NCI-H1417 treated with DMSO at 0.1 percent for 48 hours (cell line): ENCODE measurements at regions not wholly inside any gene's neighbourhood (a gene's known extent, or its start where the extent isn't known, plus 50 kb on each side); places are given as distances from the start of the nearest gene placed in this dataset.
A peak's percentile ranks its signal among the peaks of the same experiment; 100 is the strongest.
"Not testable (repeated sequence)": the region's sequence is repeated elsewhere in the genome, so short reads cannot be mapped to it uniquely, and the experiment has no call there.

Experiments
- DNase-seq: peaks from one replicate; lab custom pipeline; 2025; lab: John Stamatoyannopoulos, UW

GRCh38 chr21:35571910-35572309, 488.4 kb downstream of the SETD4 start:
- no peak for DNase-seq

DNA sequence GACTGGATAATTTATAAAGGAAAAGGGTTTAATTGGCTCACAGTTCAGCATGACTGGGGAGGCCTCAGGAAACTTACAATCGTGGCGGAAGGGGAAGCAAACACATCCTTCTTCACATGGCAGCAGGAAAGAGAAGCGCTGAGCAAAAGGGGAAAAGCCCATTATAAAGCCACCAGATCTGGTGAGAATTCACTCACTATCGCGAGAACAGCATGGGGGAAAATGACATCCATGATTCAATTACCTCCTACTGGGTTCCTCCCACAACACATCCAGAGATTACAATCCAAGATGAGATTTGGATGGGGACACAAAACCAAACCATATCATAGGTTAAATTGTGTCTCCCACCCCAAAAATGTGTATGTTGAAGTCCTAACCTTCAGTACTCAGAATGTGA, 491.7 kb downstream of the SETD4 start:
- no peak for DNase-seq

DNA sequence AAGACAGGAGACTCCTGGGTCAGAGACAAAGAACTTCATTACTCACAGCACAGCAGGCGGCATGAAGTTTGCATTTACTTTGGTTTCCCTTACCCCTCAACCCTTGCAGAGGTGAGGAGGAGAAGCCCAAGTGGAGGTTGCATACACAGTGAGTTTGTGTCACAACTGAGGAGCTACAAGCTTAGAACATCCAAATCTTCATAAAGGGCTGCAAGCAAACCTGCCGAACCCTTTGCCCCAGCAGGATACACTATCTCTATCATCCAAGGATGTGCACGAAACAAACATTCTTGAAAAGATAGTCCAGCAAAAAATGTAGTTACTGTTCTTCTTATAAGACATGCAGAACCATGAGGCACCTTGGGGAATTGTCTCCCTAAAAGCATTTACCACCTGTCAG, 493.5 kb downstream of the SETD4 start:
- DNase-seq = no peak

DNA sequence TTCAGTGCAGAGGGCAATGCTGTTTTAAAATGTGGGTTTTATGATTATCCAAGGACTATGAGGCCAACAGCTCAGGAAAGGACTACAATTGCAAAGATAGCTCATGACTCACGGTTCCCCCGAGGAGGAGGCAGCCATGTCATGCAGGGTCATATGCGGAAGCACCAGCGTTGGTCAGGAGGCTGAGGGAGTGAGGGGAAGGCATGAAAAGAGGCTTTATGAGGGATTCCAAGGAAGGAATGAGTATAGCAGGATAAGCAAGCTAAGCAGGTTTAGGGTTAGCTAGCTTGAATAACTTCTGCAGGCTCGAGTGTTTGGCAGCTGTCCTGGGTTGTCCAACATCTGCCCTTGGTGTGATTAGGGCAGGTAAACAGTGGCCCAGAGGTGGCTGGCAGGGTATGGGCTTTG, 495.1 kb downstream of the SETD4 start:
- no peak for DNase-seq

- peak; percentile 22 for DNase-seq
Observed at GRCh38 chr21:35563885-35564451, 496.4 kb downstream of the SETD4 start.

DNA sequence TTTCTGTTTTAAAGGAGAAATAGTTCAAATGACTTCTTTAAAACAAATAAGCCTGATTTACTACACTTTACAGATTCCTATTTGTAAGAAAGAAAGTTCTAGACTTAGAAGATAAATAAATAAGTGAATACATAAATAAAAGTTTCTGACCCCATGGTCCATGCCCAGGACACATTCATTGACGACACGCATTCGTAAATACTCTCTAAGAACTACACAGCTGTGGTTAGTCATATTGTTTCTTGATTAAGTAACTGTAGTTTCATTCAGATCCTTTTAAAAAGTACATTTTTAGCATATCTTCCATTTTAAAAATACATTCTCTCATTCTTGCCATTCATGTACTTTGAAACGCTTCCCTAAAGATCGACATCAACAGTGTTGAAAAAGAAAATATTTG, 497.4 kb downstream of the SETD4 start:
- no peak for DNase-seq

DNA sequence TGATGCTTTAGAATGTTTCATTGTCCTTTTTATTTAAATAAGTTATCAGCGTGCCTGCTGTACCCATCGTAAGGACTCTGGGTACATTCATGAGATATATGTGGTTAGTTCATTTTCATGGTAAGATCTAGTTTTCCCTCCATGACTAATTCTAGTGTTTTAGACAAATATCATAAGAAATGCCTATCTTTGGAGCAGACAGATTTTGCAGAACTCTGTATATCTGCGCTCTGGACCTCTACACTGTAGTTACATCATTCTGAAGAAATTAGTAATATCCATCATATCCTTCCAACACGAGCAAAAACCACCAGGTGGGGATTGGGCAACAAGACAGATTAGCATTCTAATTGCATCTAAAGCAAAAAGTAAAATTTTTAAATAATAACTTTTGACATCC, 499.2 kb downstream of the SETD4 start:
- DNase-seq = no peak

DNA sequence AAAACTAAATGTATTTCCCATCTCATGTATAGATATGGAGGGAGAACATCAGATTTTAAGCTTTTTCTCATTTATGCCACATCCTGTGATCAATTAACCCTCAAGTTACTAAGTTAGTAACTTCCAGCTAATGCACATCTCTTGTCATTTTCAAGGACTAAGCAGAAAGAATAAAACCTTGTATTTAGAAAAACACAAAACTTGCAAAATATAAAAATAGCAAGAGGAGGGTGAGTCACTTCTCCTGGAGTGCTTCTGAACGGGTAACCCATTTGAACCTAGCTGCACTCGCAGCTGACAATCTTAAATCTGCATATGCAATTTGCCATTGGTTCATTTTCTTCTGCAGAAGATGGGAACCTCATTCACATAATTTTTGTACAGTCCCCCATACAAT, 500.5 kb downstream of the SETD4 start:
- no peak for DNase-seq

GRCh38 chr21:35559128-35559828, 501.0 kb downstream of the SETD4 start:
- no peak for DNase-seq

- no peak for DNase-seq
Observed at GRCh38 chr21:35556536-35556935, 503.8 kb downstream of the SETD4 start.

- DNase-seq = not testable (repeated sequence)
Observed at GRCh38 chr21:35552483-35552882, 503.4 kb upstream of the RUNX1 start.

DNA sequence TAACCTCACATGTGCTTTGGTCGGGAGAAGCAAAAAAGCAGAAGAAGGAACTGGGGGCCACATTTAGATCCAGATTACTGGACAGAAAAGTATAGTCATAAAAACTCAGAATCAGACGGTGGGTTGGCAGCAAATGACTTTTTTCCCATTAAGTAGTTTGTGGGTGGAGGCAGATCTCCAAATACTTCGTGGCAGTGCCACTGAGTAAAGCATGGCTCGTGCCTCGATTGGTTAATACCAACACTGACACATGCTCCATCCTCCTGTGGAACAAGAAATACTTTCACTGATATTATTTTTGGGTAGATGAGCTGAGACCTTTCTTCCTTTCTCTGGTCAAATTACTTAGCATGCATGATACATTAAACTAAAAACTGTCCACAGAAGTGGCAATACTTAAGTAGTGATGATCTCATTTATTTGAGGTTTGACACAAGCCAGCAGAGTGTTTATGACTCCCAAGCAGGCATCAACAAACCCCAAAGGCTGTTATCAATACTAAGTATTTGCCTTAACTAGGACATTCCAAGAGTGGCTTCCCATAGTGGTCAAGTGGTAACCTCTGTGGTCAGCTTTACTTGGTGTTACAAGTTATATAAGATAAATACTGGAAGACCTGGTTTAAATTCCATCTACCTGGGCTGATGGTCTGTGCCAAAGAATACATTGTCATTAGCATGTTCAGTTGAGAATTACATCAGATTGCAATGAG, 500.0 kb upstream of the RUNX1 start:
- no peak for DNase-seq

GRCh38 chr21:35547946-35548774, 499.1 kb upstream of the RUNX1 start:
- no peak for DNase-seq

DNA sequence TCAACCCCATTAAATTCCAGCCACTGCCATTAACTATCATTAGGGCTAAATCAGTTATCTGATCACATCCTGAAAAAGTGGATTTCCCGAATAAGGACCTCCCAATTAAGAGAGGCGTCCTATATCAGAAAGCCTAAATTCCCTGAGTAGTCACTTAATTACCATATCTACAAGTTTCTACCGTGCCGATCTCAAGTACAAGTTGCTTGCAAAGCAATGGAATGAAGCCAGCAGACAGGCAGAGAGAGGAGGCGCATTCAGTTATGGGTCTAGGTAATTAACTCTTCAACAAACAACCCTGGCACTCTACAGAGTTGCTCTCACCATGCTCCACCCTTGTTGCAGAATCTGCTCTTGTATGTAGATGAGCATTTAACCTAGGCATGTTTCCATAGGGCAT, 494.6 kb upstream of the RUNX1 start:
- no peak for DNase-seq

- peak; percentile 30 for DNase-seq
Observed at GRCh38 chr21:35540950-35541638, 492.0 kb upstream of the RUNX1 start.

GRCh38 chr21:35538386-35538785, 489.3 kb upstream of the RUNX1 start:
- DNase-seq = no peak

GRCh38 chr21:35537604-35538003, 488.5 kb upstream of the RUNX1 start:
- DNase-seq = no peak

- no peak for DNase-seq
Observed at GRCh38 chr21:35533893-35534292, 484.8 kb upstream of the RUNX1 start.

DNA sequence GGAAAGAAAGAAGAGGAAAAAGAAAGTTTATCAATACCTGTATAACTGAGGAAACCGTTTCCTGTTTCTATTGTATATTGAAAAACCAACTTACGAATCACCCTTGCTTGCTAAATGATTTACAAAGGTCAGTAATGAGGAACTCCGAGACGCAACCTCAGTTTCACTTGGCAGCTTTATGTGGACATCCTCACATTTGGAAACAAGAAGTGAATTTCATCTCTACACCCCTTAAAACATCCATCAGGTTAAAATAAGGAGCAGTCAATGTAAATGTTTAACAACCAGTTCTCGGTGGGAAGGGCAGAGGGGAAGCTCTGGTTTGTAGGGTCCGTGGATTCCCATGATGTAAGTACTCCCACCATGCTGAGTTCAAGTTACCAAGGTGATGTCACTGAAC, 481.7 kb upstream of the RUNX1 start:
- no peak for DNase-seq

GRCh38 chr21:35529171-35529863, 480.2 kb upstream of the RUNX1 start:
- no peak for DNase-seq
